RWPE1 (cell line): ENCODE measurements at regions not wholly inside any gene's neighbourhood (a gene's known extent, or its start where the extent isn't known, plus 50 kb on each side); places are given as distances from the start of the nearest gene placed in this dataset.

ENCODE experiments used
- CTCF ChIA-PET: fragments of 350-600 bp; sonication (Branson Sonifier 250); formaldehyde crosslinking; extraction: SDS; loops from one replicate; lab custom pipeline; 2021; lab: Yijun Ruan, JAX
- POLR2A ChIA-PET: fragments of 400-600 bp; formaldehyde crosslinking; extraction: SDS; loops from one replicate; lab custom pipeline; 2020; ENCODE audit warnings: antibody characterized with exemption; ENCODE audit not compliant: low non-redundant PET; lab: Yijun Ruan, JAX
- DNase-seq: peaks from one replicate; pipeline ENCODE4 v3.0.0; 2012; ENCODE audit warnings: low spot score
- H3K27ac ChIP-seq: fragments of 450-650 bp; 2 replicates; pipeline ENCODE4 v1.5.1; 2017
- TF ChIP-seq, protein P1 (sequence below): fragments of 450-650 bp; conservative IDR thresholded peaks from 2 replicates; pipeline ENCODE4 v1.5.1; 2017; ENCODE audit warnings: low read depth, mild to moderate bottlenecking

DNA sequence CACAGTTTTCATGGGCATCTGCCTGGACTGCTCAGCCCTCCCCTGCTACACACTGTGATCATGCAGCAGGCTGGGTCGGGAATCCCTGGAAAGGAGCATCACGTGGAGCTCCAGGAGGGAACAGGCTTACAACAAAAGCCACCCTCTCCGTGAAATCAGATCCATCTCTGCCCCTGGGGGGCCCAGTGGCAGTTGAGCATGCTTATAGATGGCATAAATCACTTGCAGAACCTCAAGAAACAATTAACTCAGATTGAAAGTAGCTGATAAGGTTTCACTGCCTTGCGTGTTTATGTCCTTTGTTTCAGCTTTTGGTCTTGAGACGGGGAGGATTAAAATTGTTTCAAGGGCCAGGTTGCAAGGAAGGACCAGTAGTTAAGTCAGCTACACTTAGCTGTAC, 354.8 kb upstream of the MEIS1 start:
- POLR2A ChIA-PET = no interaction called here
- no peak overlapping the region for H3K27ac ChIP-seq
- CTCF ChIA-PET = interaction anchor here (0.7 kb wide), 1 partner anchor 1950 kb away, joined by 3 read pairs; no protein-coding TSS in a partner anchor
- TF ChIP-seq, protein P1, sequence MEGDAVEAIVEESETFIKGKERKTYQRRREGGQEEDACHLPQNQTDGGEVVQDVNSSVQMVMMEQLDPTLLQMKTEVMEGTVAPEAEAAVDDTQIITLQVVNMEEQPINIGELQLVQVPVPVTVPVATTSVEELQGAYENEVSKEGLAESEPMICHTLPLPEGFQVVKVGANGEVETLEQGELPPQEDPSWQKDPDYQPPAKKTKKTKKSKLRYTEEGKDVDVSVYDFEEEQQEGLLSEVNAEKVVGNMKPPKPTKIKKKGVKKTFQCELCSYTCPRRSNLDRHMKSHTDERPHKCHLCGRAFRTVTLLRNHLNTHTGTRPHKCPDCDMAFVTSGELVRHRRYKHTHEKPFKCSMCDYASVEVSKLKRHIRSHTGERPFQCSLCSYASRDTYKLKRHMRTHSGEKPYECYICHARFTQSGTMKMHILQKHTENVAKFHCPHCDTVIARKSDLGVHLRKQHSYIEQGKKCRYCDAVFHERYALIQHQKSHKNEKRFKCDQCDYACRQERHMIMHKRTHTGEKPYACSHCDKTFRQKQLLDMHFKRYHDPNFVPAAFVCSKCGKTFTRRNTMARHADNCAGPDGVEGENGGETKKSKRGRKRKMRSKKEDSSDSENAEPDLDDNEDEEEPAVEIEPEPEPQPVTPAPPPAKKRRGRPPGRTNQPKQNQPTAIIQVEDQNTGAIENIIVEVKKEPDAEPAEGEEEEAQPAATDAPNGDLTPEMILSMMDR = no peak
- no peak for DNase-seq

DNA sequence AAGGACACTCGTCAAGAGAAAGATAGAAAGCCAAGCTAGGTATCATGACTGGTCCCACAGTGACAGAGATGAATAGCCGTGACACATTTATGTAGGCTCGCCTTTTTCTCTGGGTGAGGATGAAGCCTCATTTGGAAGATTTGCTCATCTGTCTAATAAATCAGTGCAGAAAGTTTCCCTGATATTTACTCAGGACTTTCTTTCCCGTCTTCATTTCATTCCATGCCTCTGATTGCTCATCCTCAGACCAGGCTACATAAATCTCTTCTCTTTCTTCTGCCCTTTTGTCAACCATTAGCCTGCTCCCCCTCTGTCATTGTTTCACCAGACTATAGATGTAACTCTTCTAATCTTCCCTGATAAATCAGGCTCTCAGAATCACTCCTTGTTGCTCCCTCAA, 361.8 kb upstream of the MEIS1 start:
- DNase-seq = no peak
- POLR2A ChIA-PET = no interaction called here
- CTCF ChIA-PET = no interaction called here
- TF ChIP-seq, protein P1 = no peak
- no peak overlapping the region for H3K27ac ChIP-seq

DNA sequence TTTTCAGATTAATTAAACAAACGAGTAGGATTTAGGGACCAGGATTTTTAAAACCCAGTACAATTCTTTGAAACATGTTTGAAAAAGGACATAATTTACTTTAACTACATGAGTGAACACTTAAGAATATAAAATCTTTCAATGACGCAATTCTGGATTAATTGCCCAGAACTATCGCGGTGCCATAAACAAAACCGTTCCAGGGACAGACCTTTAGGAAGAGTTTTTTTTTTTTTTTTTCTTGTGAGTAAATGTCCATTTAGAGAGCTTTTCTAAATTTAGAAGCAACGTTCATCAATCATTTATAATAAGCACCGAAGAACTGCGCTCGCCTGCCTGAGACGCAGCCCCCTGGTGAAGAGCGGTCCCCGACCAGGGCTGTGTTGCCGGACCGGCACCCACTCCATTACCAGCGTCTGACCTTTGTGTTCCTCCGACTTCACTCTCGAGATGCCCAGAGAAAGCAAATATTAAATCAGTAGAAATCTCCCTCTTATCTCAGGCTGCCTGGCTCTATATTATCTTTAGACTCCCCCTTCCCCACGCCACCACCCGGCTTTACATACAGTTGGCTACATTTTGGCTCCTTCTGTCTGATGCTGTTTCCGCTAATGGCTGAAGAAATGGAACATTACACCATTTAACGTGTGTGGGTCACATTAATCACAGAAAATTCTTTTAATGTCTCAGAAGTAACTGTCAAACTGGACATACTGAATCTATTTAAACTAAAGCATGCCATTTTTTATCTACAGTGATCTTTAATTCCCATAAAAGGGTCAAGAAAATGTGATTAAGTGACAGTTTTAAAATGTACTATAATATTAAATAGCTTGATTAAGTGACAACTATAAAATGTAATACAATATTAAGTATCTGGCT, 364.0 kb upstream of the MEIS1 start:
- POLR2A ChIA-PET = no interaction called here
- no peak for DNase-seq
- H3K27ac ChIP-seq = no peak overlapping the region
- TF ChIP-seq, protein P1 = no peak
- CTCF ChIA-PET = interaction anchor here (0.6 kb wide), 1 partner anchor 615 kb away, joined by 3 read pairs; no protein-coding TSS in a partner anchor

DNA sequence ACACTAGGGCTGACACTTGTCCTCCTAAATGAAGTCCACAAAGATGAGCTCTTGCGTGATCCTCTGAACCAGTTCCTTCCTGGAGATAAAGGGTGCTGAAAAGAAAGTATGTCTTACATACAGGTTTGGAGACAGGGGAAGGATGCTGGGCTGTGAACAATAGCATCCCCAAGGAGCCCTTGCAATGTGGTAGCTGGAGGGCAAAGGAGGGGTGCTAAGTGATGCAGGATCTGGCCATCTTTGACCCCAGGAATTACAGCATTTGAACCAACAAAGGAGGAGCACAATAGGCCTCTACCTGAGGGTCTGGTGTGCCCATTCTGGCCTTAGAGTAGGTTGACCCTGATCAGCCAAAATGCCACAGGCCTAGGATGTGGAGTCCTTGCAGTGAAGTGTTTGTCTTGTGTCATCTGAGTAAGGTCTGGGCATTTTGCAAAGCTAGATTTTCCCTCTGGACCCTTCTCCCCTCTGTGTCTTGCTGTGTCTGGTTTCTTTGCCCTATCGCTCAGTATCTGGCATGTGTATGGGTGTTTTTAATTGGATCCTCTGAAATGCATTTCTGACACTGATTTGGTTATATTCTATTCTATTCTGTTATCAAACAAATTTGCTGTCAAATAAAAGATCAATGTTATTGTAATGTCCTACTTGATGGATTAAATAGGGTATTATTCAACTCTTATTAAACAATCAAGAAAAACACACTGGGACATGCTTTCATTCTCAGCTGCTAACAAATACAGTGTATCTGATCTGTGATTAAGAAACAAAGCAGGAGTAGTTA, 364.8 kb upstream of the MEIS1 start:
- CTCF ChIA-PET = no interaction called here
- H3K27ac ChIP-seq = no peak overlapping the region
- TF ChIP-seq, protein P1 = no peak
- POLR2A ChIA-PET = no interaction called here
- DNase-seq = no peak

DNA sequence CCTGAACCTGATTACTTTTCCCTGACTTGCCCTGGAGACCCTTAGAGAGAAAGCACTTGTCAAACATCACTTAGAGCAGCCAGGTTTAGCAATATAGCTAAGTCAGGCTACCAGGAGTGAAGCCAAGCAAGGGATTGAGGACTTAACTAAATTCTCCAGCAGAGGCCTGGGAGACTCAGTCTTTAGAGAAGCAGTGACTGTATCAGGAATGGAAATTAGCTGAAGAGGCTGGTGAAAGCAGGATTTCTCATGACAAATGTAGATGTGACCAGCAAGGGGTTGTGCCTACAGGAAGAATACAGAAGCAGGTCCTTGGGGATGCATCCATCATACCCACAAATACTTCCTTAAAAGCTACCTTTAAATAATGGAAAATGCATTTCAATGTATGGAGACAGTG, 368.9 kb upstream of the MEIS1 start:
- H3K27ac ChIP-seq = no peak overlapping the region
- POLR2A ChIA-PET = no interaction called here
- TF ChIP-seq, protein P1 = no peak
- no peak for DNase-seq
- CTCF ChIA-PET = no interaction called here

DNA sequence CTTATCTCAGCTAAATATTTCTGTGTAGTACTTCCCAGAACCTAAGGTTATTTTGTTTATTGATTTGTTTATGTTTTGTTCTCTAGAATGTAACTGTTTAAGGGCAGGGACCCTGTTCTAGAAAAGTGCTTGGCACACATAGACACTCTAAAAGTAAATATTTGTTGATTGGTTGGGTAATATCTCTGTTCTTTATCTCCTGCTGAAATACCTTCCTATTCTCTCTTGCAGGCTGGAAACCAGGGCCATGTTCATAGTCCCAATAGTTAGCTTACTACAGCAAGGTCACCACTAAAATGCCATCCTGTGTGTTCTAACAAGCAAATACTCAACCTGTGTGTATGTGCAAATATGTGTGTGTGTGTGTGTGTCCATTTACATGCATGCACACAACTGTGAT, 375.6 kb upstream of the MEIS1 start:
- ChIA-PET POLR2A (no interaction called here), CTCF (no interaction called here)
- TF ChIP-seq, protein P1 = no peak
- no peak for DNase-seq
- H3K27ac ChIP-seq = no peak overlapping the region
